ENCODE measurements at regions not wholly inside any gene's neighbourhood (a gene's known extent, or its start where the extent isn't known, plus 50 kb on each side); places are given as distances from the start of the nearest gene placed in this dataset.

GRCh38 chr17:5635949-5636348 is 51.6 kb upstream of the NLRP1 start:
- DNase-seq (ENCODE audit: low spot score) = no peak

GRCh38 chr17:5638596-5638995 is 54.3 kb upstream of the NLRP1 start:
- no peak for DNase-seq (ENCODE audit: low spot score)

DNA sequence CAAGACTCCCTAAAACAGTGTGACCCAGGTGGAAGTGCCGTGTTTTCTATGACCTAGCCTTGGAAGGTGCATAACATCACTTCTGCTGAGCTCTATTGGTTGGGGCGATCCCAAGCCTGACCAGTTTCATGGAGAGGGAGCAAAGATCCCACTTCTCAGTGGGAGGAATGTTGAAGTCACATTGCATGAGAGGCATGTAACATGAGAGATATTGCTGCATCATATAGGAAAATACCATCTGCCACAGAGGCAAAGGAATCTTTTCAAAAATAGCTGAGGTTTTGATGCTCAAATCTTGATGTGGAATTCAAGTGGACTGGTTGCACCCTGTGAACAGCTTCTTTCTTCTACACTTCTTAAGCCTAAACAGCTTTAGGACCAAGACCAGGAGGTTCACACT is 56.4 kb upstream of the NLRP1 start:
- no peak for DNase-seq (ENCODE audit: low spot score)

DNA sequence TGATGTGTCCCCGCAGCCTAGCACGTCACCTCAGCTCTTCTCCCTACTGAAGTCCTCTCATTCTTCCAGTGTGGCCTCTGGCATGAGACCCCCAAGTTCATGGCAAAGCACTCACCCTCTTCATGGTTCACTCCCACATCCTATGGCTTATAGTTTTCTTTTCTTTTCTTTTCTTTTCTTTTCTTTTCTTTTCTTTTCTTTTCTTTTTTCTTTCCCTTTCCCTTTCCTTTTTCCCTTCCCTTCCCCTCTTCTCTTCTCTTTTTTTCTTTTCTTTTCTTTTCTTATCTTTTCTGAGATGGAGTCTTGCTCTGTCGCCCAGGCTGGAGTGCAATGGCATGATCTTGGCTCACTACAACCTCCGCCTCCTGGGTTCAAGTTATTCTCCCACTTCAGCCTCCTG is 58.4 kb upstream of the NLRP1 start:
- no peak for DNase-seq (ENCODE audit: low spot score)

DNA sequence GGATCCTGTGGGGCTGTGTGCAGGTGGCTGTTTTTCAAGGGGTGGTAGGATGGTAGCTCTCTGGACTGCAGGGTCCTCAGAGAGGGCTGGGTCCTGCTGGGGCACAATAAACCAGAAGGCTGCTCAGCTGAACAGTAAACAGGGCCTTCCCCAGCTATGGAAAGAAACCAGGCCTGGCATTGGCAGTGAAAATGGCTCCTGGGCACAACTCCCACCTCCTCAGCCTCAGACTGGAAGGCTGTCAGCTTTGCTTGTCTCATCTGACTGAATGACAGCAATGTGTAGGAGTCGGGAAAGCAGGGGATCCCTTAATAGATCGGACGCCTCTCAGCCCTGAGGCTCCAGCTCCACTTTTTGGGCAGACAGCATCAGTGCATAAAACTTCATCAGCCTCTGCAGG is 59.8 kb upstream of the NLRP1 start:
- DNase-seq (ENCODE audit: low spot score) = no peak

GRCh38 chr17:5651348-5651747 is 67.0 kb upstream of the NLRP1 start:
- DNase-seq (ENCODE audit: low spot score) = no peak

DNA sequence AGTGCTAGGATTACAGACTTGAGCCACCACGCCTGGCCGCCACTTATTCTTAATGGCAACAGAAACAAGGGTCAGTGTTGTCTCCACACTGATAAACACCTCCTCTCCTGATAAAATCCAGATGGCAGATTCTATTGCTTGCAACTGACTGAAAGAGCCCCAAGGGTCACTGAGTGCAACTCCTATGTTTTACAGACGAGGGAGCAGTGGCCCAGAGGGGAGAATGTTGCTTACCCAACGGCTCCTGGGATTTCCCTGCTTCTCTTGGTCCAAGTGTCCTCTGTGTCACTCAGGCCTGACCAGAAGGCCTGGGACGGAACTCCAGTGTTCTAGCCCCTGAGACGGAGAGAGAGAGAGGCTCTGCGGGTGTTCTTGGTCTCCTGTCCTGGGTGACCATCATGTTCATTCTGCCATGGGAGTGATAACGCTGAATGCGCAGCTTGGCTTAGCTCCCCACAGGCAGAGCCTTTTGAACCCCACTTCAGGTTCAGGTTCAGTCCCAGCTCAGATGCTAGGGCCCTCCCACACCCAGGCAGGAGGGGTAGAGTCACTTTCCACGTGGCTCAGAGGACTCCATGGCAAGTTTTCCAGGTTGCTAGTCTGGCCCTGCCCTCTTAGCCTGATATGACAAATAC is 77.3 kb upstream of the NLRP1 start:
- no peak for DNase-seq (ENCODE audit: low spot score)

DNA sequence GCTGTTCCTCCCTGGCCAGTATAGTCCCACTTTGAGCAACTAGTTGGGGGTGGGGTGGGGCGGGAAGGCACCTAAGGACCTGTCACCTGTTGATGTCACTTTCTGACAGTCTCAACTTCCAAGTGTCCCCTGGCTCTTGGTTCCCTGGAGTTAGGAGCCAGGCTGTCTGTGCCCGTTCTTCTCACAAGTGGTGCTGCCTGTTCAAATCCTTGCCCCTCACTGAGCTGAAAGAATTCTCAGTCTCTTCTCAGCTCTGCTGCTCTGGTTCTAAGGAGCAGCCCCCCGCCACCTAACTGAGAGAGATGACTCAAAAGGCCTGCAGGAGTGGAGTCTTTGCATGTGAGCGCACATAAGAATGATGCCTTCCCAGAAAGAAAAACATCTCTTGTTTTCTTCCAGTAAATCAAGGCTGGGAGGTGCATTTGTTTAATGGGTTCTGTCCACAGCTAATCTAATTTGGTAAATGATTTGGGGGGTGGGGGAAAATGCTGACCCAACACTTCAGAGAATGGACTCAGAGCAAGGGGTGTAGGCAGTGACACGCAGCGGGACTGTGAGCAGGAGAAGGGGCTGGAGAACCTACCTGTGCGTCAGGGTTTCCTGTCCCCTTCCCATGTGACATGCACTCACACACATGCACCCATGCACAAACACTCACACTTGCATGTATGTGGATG is 78.2 kb upstream of the NLRP1 start:
- DNase-seq (ENCODE audit: low spot score) = no peak

GRCh38 chr17:5665164-5665563 is 80.9 kb upstream of the NLRP1 start:
- no peak for DNase-seq (ENCODE audit: low spot score)

DNA sequence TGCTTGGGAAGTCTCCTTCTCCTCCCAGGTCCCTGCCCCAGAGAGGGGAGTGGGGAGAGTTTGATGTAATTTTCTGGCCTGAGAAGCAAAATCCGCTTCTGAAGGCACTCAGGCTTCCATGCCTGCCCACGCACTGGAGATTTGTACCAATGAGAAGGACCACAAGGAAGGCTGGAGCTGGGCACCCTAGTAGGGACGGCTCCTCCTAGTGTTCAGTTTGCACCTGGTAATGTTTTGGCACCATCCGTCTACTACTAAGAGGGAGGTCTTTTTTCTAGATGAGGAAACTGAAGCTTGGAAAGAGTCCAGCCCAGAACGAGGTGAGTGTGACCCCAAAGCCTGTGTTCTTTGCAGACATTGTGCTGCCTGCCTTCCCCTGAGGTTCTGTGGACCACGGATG is 83.6 kb upstream of the NLRP1 start:
- no peak for DNase-seq (ENCODE audit: low spot score)

- no peak for DNase-seq (ENCODE audit: low spot score)
These were observed 84.3 kb upstream of the NLRP1 start for GRCh38 chr17:5668557-5669138.

GRCh38 chr17:5669191-5669590 is 84.9 kb upstream of the NLRP1 start:
- DNase-seq (ENCODE audit: low spot score) = no peak

DNA sequence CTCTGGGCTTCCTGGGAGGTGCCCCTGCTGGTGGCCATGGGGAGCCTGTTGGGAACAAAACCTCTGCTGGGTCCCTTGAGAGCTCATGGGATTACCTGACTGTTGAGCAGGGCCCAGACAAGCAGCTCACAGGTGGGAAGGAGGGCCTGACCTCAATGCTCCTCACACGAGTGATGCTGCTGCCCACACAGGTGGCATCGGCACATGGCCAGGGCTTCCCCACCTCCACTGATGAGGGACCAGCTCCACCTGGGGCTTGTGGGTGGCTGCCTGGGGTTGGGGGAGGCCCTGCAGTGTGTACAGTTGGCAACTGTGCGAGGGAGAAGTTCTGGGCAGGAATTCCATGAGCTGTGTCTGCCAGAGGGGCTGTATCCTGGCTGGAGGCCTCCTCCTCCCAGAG is 87.8 kb upstream of the NLRP1 start:
- no peak for DNase-seq (ENCODE audit: low spot score)

- DNase-seq (ENCODE audit: low spot score) = no peak
These were observed 88.6 kb upstream of the NLRP1 start for GRCh38 chr17:5672815-5673430.

DNA sequence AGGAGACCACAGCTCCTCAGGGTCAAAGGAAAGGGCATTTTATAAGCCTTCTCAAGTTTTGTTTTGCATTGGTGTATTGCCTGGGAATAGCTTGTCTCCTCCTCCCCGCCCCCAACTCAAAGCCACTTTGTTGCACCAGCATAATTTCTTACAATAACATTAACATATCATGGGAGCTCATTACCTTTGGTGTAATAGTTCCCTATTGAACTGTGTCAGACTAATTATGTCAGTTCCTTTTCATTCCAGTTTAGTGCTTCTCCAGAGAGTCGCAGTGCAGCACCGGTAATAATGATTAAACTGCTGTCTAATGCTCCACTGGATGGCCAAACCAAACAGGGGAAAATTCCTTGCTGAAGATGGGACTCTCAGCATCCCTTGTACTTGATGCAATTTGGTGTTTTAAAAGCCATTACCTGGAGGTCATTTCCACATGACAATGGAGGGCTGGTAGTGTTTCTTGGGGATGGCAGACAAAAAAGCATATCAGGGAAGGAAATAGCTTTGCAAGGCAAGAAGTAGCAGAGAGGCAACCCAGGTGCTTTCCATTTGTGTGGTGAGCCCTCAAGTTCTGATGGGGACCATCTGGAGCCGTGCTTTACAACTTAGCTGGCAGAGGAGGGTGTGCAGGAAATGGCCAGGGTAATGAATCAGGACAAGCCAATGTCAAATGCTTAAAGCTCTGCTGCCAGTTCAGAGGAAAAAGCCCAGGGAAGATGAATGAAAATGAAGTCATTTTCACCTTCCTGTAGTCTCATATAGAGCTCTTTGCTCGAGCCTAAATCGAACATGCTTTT is 91.5 kb upstream of the NLRP1 start:
- no peak for DNase-seq (ENCODE audit: low spot score)

GRCh38 chr17:5677620-5678019 is 93.3 kb upstream of the NLRP1 start:
- no peak for DNase-seq (ENCODE audit: low spot score)

DNA sequence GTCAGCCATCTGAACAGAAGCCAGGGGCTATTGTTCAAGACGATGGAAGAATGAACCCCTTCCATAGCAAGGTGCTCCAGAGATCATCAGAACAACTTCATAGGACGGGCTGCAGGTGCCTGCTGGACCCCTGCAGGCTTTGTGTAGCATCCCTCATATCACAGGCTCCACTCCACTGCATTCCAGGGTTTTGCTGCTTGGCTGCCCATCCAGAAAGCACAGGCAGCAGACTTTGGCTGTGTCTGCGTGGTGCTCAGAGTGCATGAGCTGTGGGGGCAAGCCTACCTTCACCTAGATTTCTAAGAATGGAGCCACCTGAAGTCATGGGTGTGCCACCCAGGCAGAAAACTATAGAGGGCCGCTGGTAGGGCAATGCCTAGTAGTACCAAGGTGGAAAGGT is 93.9 kb upstream of the NLRP1 start:
- DNase-seq (ENCODE audit: low spot score) = no peak

GRCh38 chr17:5680766-5681165 is 96.5 kb upstream of the NLRP1 start:
- no peak for DNase-seq (ENCODE audit: low spot score)

DNA sequence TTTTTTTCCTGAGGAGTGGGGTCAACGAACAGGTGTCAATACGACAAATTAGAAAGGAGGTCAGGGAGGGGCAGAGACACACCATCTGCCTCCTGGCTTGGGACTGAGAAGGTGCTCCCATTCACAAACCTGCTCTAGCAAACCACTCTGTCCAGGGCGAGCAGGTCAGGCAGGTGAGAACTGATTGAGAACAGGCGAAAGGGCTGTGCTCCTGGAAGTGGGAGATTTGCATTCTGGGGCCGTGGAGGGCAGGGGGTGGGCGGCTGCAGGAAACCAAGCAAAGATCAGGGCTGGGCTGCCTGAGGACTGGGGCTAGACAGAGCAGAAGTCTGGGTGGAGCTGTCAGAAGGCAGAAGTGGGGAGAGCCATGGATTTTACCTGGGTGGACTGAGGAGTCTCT is 98.9 kb upstream of the NLRP1 start:
- no peak for DNase-seq (ENCODE audit: low spot score)

DNA sequence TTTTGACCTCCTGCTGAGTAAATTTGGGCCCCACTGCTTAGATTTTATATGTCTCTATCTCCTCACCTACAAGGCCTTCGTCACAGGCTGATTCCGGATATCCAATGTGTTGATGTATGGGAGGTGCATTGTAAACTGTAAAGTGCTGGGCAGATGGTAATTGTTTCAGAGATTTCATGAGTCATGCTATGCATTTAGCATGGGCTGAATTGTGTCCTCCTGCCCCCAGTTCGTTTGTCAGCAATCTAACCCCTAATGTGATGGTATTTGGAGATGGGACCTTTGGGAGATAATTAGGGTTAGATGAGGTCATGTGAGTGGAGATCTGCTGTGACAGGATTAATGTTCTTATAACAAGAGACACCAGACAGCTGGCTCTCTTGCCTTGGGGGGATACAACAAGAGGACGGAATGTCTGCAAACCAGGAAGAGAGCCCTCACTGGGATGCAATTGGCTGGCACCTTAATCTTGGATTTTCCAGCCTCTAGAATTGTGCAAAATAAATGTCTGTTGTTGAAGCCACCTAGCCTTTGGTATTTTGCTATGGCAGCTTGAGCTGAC is 101.8 kb upstream of the NLRP1 start:
- DNase-seq (ENCODE audit: low spot score) = no peak

DNA sequence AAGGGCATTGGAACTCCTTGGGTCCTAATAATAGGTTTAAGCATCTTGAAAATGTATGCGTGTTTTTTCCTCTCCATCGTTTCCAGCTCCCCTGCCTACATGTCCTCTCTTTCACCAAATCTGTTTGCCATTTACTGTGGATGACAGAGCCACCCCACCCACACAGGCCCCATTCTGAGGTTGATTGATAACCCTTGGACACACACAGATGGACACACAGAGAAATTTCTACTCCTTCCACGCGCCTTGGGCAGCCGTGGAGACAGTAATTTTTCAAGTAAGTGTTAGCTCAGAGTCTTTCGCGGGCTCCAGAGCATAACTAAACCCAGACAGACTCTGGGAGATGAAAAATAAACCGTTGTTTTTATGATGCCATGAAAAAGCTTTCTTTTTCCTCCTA is 103.3 kb upstream of the NLRP1 start:
- no peak for DNase-seq (ENCODE audit: low spot score)

DNA sequence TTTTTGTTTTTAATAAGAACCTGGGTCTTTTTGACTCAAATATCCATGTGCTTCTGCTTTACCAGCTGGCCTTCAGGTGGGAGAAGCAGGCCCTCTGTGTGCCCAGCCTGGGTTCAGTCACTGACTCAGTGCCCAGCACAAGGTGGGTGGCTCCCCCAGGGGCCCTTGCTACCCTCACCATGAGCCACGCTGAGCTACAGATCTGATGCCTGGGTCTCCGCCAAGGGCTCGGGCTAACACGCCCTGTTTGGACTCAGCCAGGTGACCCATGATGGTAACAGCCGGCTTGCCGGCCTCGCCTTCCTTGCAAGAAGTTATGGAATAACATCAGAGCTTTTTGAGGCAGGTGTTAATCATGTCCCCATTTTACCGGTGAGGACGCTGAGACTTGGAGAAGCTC is 109.5 kb upstream of the NLRP1 start:
- DNase-seq (ENCODE audit: low spot score) = no peak
